GM18873 (cell line): ENCODE measurements at regions not wholly inside any gene's neighbourhood (a gene's known extent, or its start where the extent isn't known, plus 50 kb on each side); places are given as distances from the start of the nearest gene placed in this dataset.

Experiments used
- ATAC-seq: cut with Tn5 transposase; IDR thresholded peaks from one replicate; pipeline ENCODE4 v1.9.1; 2021; ENCODE audit warnings: mild to moderate bottlenecking, moderate library complexity, moderate number of reproducible peaks; ENCODE audit not compliant: unreplicated experiment, low FRiP score

- ATAC-seq = no peak
Observed at GRCh38 chr15:48031973-48032372, 88.8 kb upstream of the SLC24A5 start.

- no peak for ATAC-seq
Observed at GRCh38 chr15:48032911-48033310, 87.9 kb upstream of the SLC24A5 start.

- no peak for ATAC-seq
Observed at GRCh38 chr15:48038221-48038620, 82.6 kb upstream of the SLC24A5 start.

- ATAC-seq = no peak
Observed at GRCh38 chr15:48040166-48040817, 80.5 kb upstream of the SLC24A5 start.

GRCh38 chr15:48041454-48041853 lies 79.3 kb upstream of the SLC24A5 start:
- no peak for ATAC-seq

- ATAC-seq = no peak
Observed at GRCh38 chr15:48046813-48047438, 73.9 kb upstream of the SLC24A5 start.

GRCh38 chr15:48049736-48050135 lies 71.1 kb upstream of the SLC24A5 start:
- ATAC-seq = no peak

- no peak for ATAC-seq
Observed at GRCh38 chr15:48052946-48053345, 67.8 kb upstream of the SLC24A5 start.

- no peak for ATAC-seq
Observed at GRCh38 chr15:48058371-48058770, 62.4 kb upstream of the SLC24A5 start.

- ATAC-seq = no peak
Observed at GRCh38 chr15:48059791-48060190, 61.0 kb upstream of the SLC24A5 start.

- ATAC-seq = no peak
Observed at GRCh38 chr15:48060396-48060795, 60.4 kb upstream of the SLC24A5 start.

- no peak for ATAC-seq
Observed at GRCh38 chr15:48061605-48062004, 59.2 kb upstream of the SLC24A5 start.

- no peak for ATAC-seq
Observed at GRCh38 chr15:48062148-48062872, 58.5 kb upstream of the SLC24A5 start.

GRCh38 chr15:48063411-48063985 lies 57.3 kb upstream of the SLC24A5 start:
- ATAC-seq = no peak

GRCh38 chr15:48064421-48064820 lies 56.4 kb upstream of the SLC24A5 start:
- no peak for ATAC-seq

GRCh38 chr15:48066456-48066855 lies 54.3 kb upstream of the SLC24A5 start:
- ATAC-seq = no peak
